ENCODE measurements at regions not wholly inside any gene's neighbourhood (a gene's known extent, or its start where the extent isn't known, plus 50 kb on each side); places are given as distances from the start of the nearest gene placed in this dataset.

- DNase-seq (ENCODE audit: low read depth in 2 of 2): no peak
- TF ChIP-seq EZH2 (IDR thresholded peaks at IDR 0.05; ENCODE audit: low read length, missing control alignments) (no peak), CTCF (conservative IDR thresholded peaks at IDR 0.05 in 1 of 2, IDR thresholded peaks at IDR 0.05 in 1 of 2; ENCODE audit: low read depth in 1 of 2, low read length in 2 of 2) (no peak)
- H3K27ac ChIP-seq (ENCODE audit: insufficient read depth, low read length): no peak overlapping the region
Measured at GRCh38 chr2:238569507-238570195, 142.9 kb downstream of the ASB1 start.

GRCh38 chr2:238570391-238570790 is 143.7 kb downstream of the ASB1 start:
- Histone ChIP-seq H3K27ac (ENCODE audit: insufficient read depth, low read length) (no peak overlapping the region), H3K27me3 (ENCODE audit: control insufficient read depth, insufficient read depth, low read length) (no peaks in the 10 kb centered on the region), H4K20me1 (ENCODE audit: control insufficient read depth, extremely low read depth, insufficient read depth, low read length) (no peaks in the 10 kb centered on the region), H3K4me3 (replicated peaks in 1 of 4; ENCODE audit: control extremely low read depth in 1 of 4, insufficient read depth in 1 of 4, low read depth in 3 of 4, low read length in 4 of 4) (no peak overlapping the region), H3K9me3 (ENCODE audit: control insufficient read depth, insufficient read depth, low read depth, low read length) (no peaks in the 10 kb centered on the region), H3K4me2 (ENCODE audit: extremely low read depth, insufficient read depth, low read length) (no peak overlapping the region), H3K36me3 (ENCODE audit: control insufficient read depth, insufficient read depth, low read length) (no peaks in the 10 kb centered on the region), H3K9ac (ENCODE audit: insufficient read depth, low read length) (no peak overlapping the region), H3K4me1 (ENCODE audit: control insufficient read depth, extremely low read depth, insufficient read depth, low read length) (no peaks in the 10 kb centered on the region), H3K79me2 (ENCODE audit: control insufficient read depth, insufficient read depth, low read length) (no peaks in the 10 kb centered on the region), H2AFZ (ENCODE audit: low read length) (no peak overlapping the region)
- TF ChIP-seq CTCF (conservative IDR thresholded peaks at IDR 0.05 in 1 of 2, IDR thresholded peaks at IDR 0.05 in 1 of 2; ENCODE audit: low read depth in 1 of 2, low read length in 2 of 2) (no peak), EZH2 (IDR thresholded peaks at IDR 0.05; ENCODE audit: low read length, missing control alignments) (no peak)
- no peak for DNase-seq (ENCODE audit: low read depth in 2 of 2)

More at GRCh38 chr2:238569507-238570195, 142.9 kb downstream of the ASB1 start:
- Histone ChIP-seq H3K27me3 (ENCODE audit: control insufficient read depth, insufficient read depth, low read length) (no peaks in the 10 kb centered on the region), H3K4me1 (ENCODE audit: control insufficient read depth, extremely low read depth, insufficient read depth, low read length) (no peaks in the 10 kb centered on the region), H3K9ac (ENCODE audit: insufficient read depth, low read length) (no peak overlapping the region), H4K20me1 (ENCODE audit: control insufficient read depth, extremely low read depth, insufficient read depth, low read length) (no peaks in the 10 kb centered on the region), H2AFZ (ENCODE audit: low read length) (no peak overlapping the region), H3K9me3 (ENCODE audit: control insufficient read depth, insufficient read depth, low read depth, low read length) (no peaks in the 10 kb centered on the region), H3K4me3 (replicated peaks in 1 of 4; ENCODE audit: control extremely low read depth in 1 of 4, insufficient read depth in 1 of 4, low read depth in 3 of 4, low read length in 4 of 4) (no peak overlapping the region), H3K36me3 (ENCODE audit: control insufficient read depth, insufficient read depth, low read length) (no peaks in the 10 kb centered on the region), H3K4me2 (ENCODE audit: extremely low read depth, insufficient read depth, low read length) (no peak overlapping the region), H3K79me2 (ENCODE audit: control insufficient read depth, insufficient read depth, low read length) (no peaks in the 10 kb centered on the region)

GRCh38 chr2:238570926-238571325 is 144.2 kb downstream of the ASB1 start:
- Histone ChIP-seq H3K27me3 (ENCODE audit: control insufficient read depth, insufficient read depth, low read length) (peaks cover 2% of the 10 kb centered on the region), H3K27ac (ENCODE audit: insufficient read depth, low read length) (no peak overlapping the region)

More at GRCh38 chr2:238570926-238571325, 144.2 kb downstream of the ASB1 start:
- H3K79me2 ChIP-seq (ENCODE audit: control insufficient read depth, insufficient read depth, low read length): no peaks in the 10 kb centered on the region
- H2AFZ ChIP-seq (ENCODE audit: low read length): no peak overlapping the region
- H3K36me3 ChIP-seq (ENCODE audit: control insufficient read depth, insufficient read depth, low read length): no peaks in the 10 kb centered on the region
- TF ChIP-seq CTCF (conservative IDR thresholded peaks at IDR 0.05 in 1 of 2, IDR thresholded peaks at IDR 0.05 in 1 of 2; ENCODE audit: low read depth in 1 of 2, low read length in 2 of 2): no peak
- no peak for TF ChIP-seq EZH2 (IDR thresholded peaks at IDR 0.05; ENCODE audit: low read length, missing control alignments)
- H3K9me3 ChIP-seq (ENCODE audit: control insufficient read depth, insufficient read depth, low read depth, low read length): no peaks in the 10 kb centered on the region
- H4K20me1 ChIP-seq (ENCODE audit: control insufficient read depth, extremely low read depth, insufficient read depth, low read length): no peaks in the 10 kb centered on the region
- H3K9ac ChIP-seq (ENCODE audit: insufficient read depth, low read length): no peak overlapping the region
- H3K4me2 ChIP-seq (ENCODE audit: extremely low read depth, insufficient read depth, low read length): no peak overlapping the region
- H3K4me3 ChIP-seq (replicated peaks in 1 of 4; ENCODE audit: control extremely low read depth in 1 of 4, insufficient read depth in 1 of 4, low read depth in 3 of 4, low read length in 4 of 4): no peak overlapping the region
- no peak for DNase-seq (ENCODE audit: low read depth in 2 of 2)
- no peaks in the 10 kb centered on the region for H3K4me1 ChIP-seq (ENCODE audit: control insufficient read depth, extremely low read depth, insufficient read depth, low read length)

Data from fibroblast of lung (primary cell).